ENCODE measurements at regions not wholly inside any gene's neighbourhood (a gene's known extent, or its start where the extent isn't known, plus 50 kb on each side); places are given as distances from the start of the nearest gene placed in this dataset.

- H3K27ac Mint-ChIP-seq (ENCODE audit: unreplicated experiment), result no peak overlapping the region
- H3K27me3 Mint-ChIP-seq (ENCODE audit: unreplicated experiment), result no peaks in the 10 kb centered on the region
- no peaks in the 10 kb centered on the region for H3K4me1 Mint-ChIP-seq (ENCODE audit: low read depth, unreplicated experiment)
- no peaks in the 10 kb centered on the region for H3K36me3 Mint-ChIP-seq (ENCODE audit: unreplicated experiment)
- H3K9me3 Mint-ChIP-seq (ENCODE audit: unreplicated experiment), result peaks cover 1% of the 10 kb centered on the region
- no peak overlapping the region for H3K4me3 Mint-ChIP-seq (ENCODE audit: unreplicated experiment)
- no peak for TF ChIP-seq CTCF (IDR thresholded peaks at IDR 0.05; ENCODE audit: partially characterized antibody, unreplicated experiment)
- no peak for DNase-seq
Measured at GRCh38 chr4:171646984-171647383, 166.2 kb upstream of the GALNTL6 start.

- TF ChIP-seq CTCF (IDR thresholded peaks at IDR 0.05; ENCODE audit: partially characterized antibody, unreplicated experiment), result no peak
- Mint-ChIP-seq H3K27me3 (ENCODE audit: unreplicated experiment) (no peaks in the 10 kb centered on the region), H3K4me3 (ENCODE audit: unreplicated experiment) (no peak overlapping the region), H3K27ac (ENCODE audit: unreplicated experiment) (no peak overlapping the region), H3K36me3 (ENCODE audit: unreplicated experiment) (no peaks in the 10 kb centered on the region), H3K4me1 (ENCODE audit: low read depth, unreplicated experiment) (no peaks in the 10 kb centered on the region), H3K9me3 (ENCODE audit: unreplicated experiment) (no peaks in the 10 kb centered on the region)
- DNase-seq, result no peak
Measured at GRCh38 chr4:171644430-171645057, 168.7 kb upstream of the GALNTL6 start.

- H3K9me3 Mint-ChIP-seq (ENCODE audit: unreplicated experiment), result no peaks in the 10 kb centered on the region
- no peak overlapping the region for H3K4me3 Mint-ChIP-seq (ENCODE audit: unreplicated experiment)
- H3K4me1 Mint-ChIP-seq (ENCODE audit: low read depth, unreplicated experiment), result no peaks in the 10 kb centered on the region
Measured at GRCh38 chr4:171639540-171639939, 173.7 kb upstream of the GALNTL6 start.

GRCh38 chr4:171636606-171637005 lies 176.6 kb upstream of the GALNTL6 start:
- H3K36me3 Mint-ChIP-seq (ENCODE audit: unreplicated experiment), result no peaks in the 10 kb centered on the region
- no peak overlapping the region for H3K4me3 Mint-ChIP-seq (ENCODE audit: unreplicated experiment)
- H3K27ac Mint-ChIP-seq (ENCODE audit: unreplicated experiment), result no peak overlapping the region
- TF ChIP-seq CTCF (IDR thresholded peaks at IDR 0.05; ENCODE audit: partially characterized antibody, unreplicated experiment), result no peak
- no peaks in the 10 kb centered on the region for H3K4me1 Mint-ChIP-seq (ENCODE audit: low read depth, unreplicated experiment)
- DNase-seq, result no peak
- no peaks in the 10 kb centered on the region for H3K27me3 Mint-ChIP-seq (ENCODE audit: unreplicated experiment)
- no peaks in the 10 kb centered on the region for H3K9me3 Mint-ChIP-seq (ENCODE audit: unreplicated experiment)

More at GRCh38 chr4:171639540-171639939, 173.7 kb upstream of the GALNTL6 start:
- Mint-ChIP-seq H3K36me3 (ENCODE audit: unreplicated experiment) (no peaks in the 10 kb centered on the region), H3K27ac (ENCODE audit: unreplicated experiment) (no peak overlapping the region), H3K27me3 (ENCODE audit: unreplicated experiment) (no peaks in the 10 kb centered on the region)
- no peak for DNase-seq
- TF ChIP-seq CTCF (IDR thresholded peaks at IDR 0.05; ENCODE audit: partially characterized antibody, unreplicated experiment), result no peak

- Mint-ChIP-seq H3K27ac (ENCODE audit: unreplicated experiment) (no peak overlapping the region), H3K36me3 (ENCODE audit: unreplicated experiment) (no peaks in the 10 kb centered on the region), H3K9me3 (ENCODE audit: unreplicated experiment) (no peaks in the 10 kb centered on the region), H3K4me3 (ENCODE audit: unreplicated experiment) (no peak overlapping the region), H3K27me3 (ENCODE audit: unreplicated experiment) (no peaks in the 10 kb centered on the region), H3K4me1 (ENCODE audit: low read depth, unreplicated experiment) (no peaks in the 10 kb centered on the region)
- no peak for DNase-seq
- TF ChIP-seq CTCF (IDR thresholded peaks at IDR 0.05; ENCODE audit: partially characterized antibody, unreplicated experiment), result no peak
Measured at GRCh38 chr4:171629737-171630136, 183.5 kb upstream of the GALNTL6 start.
